Peyer's patch (tissue), 4 donors: ENCODE measurements at regions not wholly inside any gene's neighbourhood (a gene's known extent, or its start where the extent isn't known, plus 50 kb on each side); places are given as distances from the start of the nearest gene placed in this dataset.

Source experiments
- DNase-seq, 3 donors: peaks; one replicate each; pipeline ENCODE4 v3.0.0-alpha.2; 2017 to 2019
- H3K27ac ChIP-seq, 4 donors: fragments of 200-600 bp; sonication (generic); one replicate each; pipeline ENCODE4 v1.5.1; 2016 to 2019
- H3K27me3 ChIP-seq, 2 donors: fragments of 200-600 bp; sonication (generic); one replicate each; pipeline ENCODE4 v1.5.1; 2019
- H3K36me3 ChIP-seq, 3 donors: fragments of 200-600 bp; sonication (generic); one replicate each; pipeline ENCODE4 v1.5.1; 2016 to 2019
- H3K4me1 ChIP-seq, 4 donors: fragments of 200-600 bp; sonication (generic); one replicate each; pipeline ENCODE4 v1.5.1; 2016 to 2019
- H3K4me3 ChIP-seq, 4 donors: fragments of 200-600 bp; sonication (generic); 1 replicate in 3 of 4; 2 replicates in 1 of 4; pipeline ENCODE4 v1.5.1; 2016 to 2019; ENCODE audit warnings: mild to moderate bottlenecking in 1 of 4
- H3K9me3 ChIP-seq, 4 donors: fragments of 200-600 bp; sonication (generic); one replicate each; pipeline ENCODE4 v1.5.1; 2016 to 2019; ENCODE audit warnings: mild to moderate bottlenecking in 1 of 4
- POLR2A ChIP-seq, 2 donors: fragments of 450-650 bp; IDR thresholded peaks; one replicate each; pipeline ENCODE4 v1.5.1; 2017; ENCODE audit warnings: antibody characterized with exemption in 2 of 2, mild to moderate bottlenecking in 2 of 2, moderate library complexity in 2 of 2
- TF ChIP-seq, protein P1 (sequence below), 6 experiments: fragments of 450-650 bp in 4 of 6; fragments of 200-600 bp in 2 of 6; sonication (generic) in 1 of 6; IDR thresholded peaks; one replicate each; pipeline ENCODE4 v1.5.1; 2017 to 2019; ENCODE audit warnings: antibody characterized with exemption in 6 of 6, mild to moderate bottlenecking in 3 of 6, moderate library complexity in 1 of 6

DNA sequence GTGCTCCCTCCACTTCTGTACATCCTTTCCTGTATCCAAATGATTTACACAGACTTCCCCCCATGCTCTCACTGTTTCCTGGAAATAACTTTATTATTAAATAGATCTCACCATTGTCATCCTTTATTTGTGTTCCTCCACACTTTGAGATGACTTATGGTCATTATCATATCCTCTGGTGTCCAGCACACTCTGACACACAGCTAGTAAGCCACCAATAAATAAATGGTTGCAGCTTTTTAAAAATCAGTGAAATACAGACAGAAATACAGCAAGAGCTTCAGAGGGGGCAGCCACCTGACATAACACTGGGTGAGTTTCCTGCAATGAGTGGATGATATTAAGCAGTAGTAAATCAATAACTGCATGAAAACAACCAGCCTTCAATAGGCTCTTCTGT, 2036.4 kb upstream of the AGA start:
- Histone ChIP-seq H3K36me3 (no peaks in the 10 kb centered on the region), H3K4me3 (no peak overlapping the region), H3K9me3 (no peaks in the 10 kb centered on the region), H3K27ac (no peak overlapping the region), H3K4me1 (no peaks in the 10 kb centered on the region), H3K27me3 (no peaks in the 10 kb centered on the region)
- no peak for TF ChIP-seq POLR2A (IDR thresholded peaks at IDR 0.05)
- TF ChIP-seq, protein P1, sequence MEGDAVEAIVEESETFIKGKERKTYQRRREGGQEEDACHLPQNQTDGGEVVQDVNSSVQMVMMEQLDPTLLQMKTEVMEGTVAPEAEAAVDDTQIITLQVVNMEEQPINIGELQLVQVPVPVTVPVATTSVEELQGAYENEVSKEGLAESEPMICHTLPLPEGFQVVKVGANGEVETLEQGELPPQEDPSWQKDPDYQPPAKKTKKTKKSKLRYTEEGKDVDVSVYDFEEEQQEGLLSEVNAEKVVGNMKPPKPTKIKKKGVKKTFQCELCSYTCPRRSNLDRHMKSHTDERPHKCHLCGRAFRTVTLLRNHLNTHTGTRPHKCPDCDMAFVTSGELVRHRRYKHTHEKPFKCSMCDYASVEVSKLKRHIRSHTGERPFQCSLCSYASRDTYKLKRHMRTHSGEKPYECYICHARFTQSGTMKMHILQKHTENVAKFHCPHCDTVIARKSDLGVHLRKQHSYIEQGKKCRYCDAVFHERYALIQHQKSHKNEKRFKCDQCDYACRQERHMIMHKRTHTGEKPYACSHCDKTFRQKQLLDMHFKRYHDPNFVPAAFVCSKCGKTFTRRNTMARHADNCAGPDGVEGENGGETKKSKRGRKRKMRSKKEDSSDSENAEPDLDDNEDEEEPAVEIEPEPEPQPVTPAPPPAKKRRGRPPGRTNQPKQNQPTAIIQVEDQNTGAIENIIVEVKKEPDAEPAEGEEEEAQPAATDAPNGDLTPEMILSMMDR (IDR thresholded peaks at IDR 0.05) = no peak
- no peak for DNase-seq

DNA sequence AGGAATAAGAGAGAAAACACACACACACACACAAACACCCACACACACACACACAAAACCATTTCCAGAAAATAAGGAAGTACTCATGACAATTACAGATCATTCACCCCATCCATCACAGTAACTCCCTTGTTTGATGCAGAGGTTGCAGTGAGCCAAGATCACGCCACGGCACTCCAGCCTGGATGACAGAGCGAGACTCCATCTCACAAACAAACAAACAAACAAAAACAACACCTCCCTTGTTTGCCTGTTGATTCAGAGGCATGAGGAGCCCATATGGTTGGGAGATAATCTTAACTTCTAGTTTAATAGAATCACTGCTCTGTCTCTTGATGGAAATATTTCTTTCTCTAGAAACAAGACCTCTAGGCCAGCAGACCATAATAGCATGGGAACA, 2043.5 kb upstream of the AGA start:
- no peak overlapping the region for H3K4me3 ChIP-seq
- no peaks in the 10 kb centered on the region for H3K27me3 ChIP-seq
- no peak for DNase-seq
- TF ChIP-seq, protein P1 (IDR thresholded peaks at IDR 0.05) = no peak
- H3K27ac ChIP-seq = no peak overlapping the region
- peaks cover 0 to 3% (median 0%) of the 10 kb centered on the region in 4 donors for H3K9me3 ChIP-seq
- H3K36me3 ChIP-seq = no peaks in the 10 kb centered on the region
- H3K4me1 ChIP-seq = no peaks in the 10 kb centered on the region

DNA sequence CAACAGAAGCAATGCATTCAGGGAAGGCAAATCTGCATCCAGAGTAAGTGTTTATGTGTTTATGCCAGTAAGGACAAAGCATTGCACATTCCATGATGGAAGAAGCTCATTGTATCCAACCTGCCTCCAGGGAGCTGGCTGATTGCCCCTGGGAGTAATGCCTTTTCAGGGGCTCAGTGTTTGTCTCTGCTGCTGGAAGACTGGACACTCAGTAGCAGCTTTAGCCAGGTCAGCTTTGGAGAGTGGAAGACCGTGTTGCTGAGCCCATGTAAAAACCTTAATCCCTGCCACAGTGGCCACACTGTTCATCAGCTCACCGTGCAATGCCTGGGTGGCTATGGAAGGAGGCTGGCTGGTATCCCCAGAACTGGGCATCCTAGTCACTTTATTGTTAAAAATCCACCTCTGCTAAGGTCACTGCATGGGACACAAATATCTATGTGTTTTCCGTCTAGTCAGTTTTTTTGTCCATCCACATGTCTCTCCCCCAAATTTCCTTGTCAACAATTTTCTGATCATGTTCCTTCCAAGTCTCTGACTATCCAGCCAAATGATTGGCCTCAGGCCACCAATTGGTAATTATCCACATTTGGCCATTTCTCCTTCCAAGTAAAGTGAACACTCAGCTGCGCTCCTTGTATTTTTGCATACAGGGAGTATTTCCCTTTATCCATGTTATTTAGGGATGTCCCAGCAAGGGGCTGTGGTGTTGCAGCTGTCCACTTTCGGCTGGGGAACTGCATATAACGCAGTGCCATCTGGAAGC, 2044.5 kb upstream of the AGA start:
- DNase-seq = no peak
- no peaks in the 10 kb centered on the region for H3K27me3 ChIP-seq
- no peaks in the 10 kb centered on the region for H3K4me1 ChIP-seq

DNA sequence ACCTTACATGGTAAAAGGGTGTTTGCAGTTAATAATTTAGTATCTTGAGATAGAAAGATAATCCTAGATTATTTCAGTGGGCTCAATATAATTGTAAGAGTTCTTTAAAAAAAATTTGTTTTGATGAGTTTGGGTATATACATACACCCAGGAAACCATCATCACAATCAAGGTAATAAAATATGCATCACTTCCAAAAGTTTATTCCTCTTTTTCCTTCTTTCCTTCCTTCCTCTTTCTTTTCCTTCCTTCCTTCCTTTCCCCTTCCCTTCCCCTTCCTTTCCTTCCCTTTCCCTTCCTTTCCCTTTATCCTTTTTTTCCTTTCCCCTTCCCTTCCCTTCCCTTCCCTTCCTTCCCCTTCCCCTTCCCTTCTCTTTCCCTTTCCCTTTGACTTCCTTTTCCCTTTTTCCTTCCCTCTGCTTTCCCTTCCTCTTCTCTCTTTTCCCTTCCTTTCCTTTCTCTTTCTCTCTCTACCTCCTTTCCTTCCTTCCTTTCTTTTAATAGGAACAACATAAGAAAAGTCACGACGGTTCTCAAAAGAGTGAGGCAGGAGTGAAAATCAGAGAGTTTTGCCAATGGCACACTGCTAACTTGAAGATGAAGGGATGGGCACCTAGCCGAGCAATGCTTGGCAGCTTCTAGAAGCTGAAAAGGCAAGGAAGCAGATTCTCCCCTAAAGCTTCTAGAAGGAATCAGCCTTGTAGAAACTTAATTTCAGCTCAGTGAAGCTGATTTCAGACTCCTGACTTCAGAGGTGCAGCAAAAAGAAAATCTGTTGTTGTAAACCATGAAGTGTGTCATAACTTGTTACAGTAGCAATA, 2050.2 kb upstream of the AGA start:
- Histone ChIP-seq H3K4me3 (no peak overlapping the region), H3K27ac (no peak overlapping the region), H3K27me3 (no peaks in the 10 kb centered on the region), H3K36me3 (no peaks in the 10 kb centered on the region), H3K4me1 (no peaks in the 10 kb centered on the region), H3K9me3 (no peaks in the 10 kb centered on the region)
- TF ChIP-seq, protein P1 (IDR thresholded peaks at IDR 0.05) = no peak
- no peak for TF ChIP-seq POLR2A (IDR thresholded peaks at IDR 0.05)
- DNase-seq = no peak

More for the DNA sequence above, 2044.5 kb upstream of the AGA start:
- H3K4me3 ChIP-seq = no peak overlapping the region
- H3K36me3 ChIP-seq = no peaks in the 10 kb centered on the region
- no peak for TF ChIP-seq POLR2A (IDR thresholded peaks at IDR 0.05)
- TF ChIP-seq, protein P1 (IDR thresholded peaks at IDR 0.05) = no peak
- no peak overlapping the region for H3K27ac ChIP-seq
- peaks cover 0 to 3% (median 0%) of the 10 kb centered on the region in 4 donors for H3K9me3 ChIP-seq

DNA sequence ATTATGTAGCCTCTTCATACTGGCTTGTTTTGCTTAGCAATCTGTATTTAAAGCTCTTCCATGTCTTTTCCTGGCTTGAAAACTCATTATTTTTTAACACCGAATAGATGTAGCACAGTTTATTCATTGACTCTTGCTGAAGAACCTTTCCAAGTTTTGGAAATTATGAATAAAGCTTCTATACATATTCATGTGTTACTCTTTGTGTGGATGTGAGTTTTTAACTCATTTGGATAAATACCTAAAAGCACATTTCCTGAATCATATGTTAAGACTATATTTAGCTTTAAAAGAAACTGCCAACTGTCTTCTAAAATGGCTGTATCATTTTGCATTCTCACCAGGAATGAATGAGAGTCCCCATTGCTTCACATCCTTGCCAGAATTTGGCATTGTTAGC, 2061.7 kb upstream of the AGA start:
- H3K36me3 ChIP-seq = no peaks in the 10 kb centered on the region
- H3K27ac ChIP-seq = no peak overlapping the region
- no peak for DNase-seq
- TF ChIP-seq, protein P1 (IDR thresholded peaks at IDR 0.05) = no peak
- TF ChIP-seq POLR2A (IDR thresholded peaks at IDR 0.05) = no peak
- no peaks in the 10 kb centered on the region for H3K27me3 ChIP-seq
- H3K4me3 ChIP-seq = no peak overlapping the region
- no peaks in the 10 kb centered on the region for H3K9me3 ChIP-seq
- no peaks in the 10 kb centered on the region for H3K4me1 ChIP-seq
